Nucleus accumbens (tissue), 56 donors: ENCODE measurements at regions not wholly inside any gene's neighbourhood (a gene's known extent, or its start where the extent isn't known, plus 50 kb on each side); places are given as distances from the start of the nearest gene placed in this dataset.
"Not testable (repeated sequence)": the region's sequence is repeated elsewhere in the genome, so short reads cannot be mapped to it uniquely, and the experiment has no call there.

Experiments used
- DNase-seq, 56 donors: peaks; one replicate each; lab custom pipeline; 2025; lab: John Stamatoyannopoulos, UW

DNA sequence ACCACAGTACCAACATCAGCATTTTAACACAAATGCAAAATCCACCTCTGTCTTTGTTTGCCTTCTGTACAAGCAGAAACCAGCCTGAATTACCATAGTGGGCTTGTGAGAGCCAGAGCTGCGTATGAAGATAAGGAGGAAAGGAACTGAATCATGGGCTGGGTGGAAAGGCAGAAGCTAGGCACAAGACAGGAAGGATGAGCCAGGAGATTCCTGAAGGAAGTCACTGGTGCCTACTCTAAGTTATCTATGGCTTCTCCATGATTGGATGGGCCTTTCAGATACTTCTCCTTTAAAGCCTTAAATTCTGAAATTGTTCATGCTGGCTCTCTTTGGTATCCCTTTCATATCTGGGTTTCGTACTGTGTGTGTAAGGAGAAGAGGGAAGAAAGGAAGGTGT lies 140.6 kb downstream of the LCA5 start:
- no peak for DNase-seq

DNA sequence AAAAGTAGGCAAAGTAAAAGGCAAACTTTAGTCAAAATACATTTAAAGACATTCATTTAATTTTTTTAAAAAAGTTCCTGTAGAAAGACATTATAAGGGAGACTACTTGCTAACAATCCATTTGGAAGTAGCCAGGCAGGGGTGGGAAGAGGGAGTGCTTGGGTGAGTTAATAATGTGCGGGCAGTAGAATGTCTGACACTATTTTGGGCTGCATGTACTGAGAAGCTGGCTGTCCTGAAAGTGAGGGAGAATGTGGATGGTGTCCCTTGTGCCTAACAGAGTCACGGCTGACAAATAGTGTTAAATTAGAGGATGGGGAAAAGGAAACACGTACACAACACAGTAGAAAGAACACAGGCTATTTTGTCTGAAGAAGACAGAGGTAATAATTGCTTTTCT lies 142.5 kb downstream of the LCA5 start:
- no peak for DNase-seq

DNA sequence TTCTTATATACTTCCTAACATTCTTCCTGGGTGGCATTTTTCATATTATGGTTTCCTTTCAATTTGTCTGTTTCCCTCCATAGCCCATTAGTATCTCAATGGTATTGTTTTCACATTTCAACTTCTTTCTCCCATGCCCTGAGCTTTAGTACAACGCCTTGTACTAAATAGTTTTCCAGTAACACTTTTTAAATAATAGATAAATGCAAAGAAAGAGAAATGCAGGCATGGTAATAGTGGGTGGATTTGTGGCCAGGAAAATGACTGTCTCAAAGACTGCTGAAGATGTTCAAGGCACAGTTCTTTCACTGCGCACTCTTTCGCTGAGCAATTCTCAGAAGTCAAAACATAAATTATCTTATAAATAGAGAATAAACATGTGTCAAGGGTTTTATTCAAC lies 145.1 kb downstream of the LCA5 start:
- no peak for DNase-seq

DNA sequence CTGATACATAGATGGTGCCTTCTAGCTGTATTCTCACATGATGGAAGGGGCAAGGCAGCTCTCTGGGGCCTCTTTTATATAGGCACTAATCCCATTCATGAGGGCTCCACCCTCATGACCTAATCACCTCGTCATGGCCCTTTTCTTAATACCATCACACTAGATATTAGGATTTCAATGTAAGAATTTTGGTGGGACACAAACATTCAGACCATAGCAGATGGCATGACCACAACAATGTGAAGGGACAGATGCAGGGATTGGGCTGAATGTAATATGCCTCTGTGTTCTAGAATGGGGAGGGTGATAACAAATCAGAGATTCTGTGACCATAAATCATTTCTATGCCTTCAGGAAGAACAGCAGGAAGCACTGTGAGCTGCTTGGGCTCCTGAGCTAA lies 145.8 kb downstream of the LCA5 start:
- DNase-seq = no peak

DNA sequence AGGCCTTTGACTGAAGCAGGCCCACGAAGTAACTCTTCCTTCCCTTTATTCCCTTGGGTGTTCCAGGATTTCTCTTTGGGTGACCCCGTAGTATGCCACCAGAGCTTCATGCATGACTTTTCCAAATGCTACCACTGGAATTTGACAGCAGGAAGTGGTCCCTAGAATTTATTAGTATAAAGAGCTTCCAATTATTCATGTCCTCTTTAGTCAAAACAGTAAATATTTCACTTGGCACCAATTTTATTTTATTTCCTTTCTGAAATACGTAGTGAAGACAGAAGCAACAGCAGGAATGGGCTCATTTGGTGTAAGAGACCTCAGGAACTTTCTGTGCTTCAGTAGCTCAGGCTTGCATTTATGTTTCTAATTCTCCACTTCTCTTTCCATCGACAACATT lies 151.3 kb downstream of the LCA5 start:
- DNase-seq = no peak

DNA sequence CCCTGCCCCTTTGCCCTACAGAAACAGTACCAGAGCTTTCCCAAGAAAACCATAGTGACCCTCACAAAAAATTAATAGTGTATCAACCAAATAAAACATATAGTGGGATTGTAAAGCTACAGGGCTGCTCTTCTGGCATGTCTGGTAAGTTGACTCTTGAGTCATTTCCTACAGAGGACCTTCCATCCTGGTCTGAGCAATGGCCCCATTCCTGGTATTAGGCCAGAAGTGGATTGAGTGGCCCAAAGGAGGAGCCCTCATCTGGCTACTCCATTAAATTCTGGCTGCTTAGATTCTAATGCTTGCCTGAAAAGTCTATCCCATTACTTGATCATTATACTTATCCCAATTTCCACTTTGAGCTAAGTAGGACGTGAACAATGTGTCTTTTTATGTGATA lies 150.9 kb upstream of the HMGN3 start:
- DNase-seq = no peak

DNA sequence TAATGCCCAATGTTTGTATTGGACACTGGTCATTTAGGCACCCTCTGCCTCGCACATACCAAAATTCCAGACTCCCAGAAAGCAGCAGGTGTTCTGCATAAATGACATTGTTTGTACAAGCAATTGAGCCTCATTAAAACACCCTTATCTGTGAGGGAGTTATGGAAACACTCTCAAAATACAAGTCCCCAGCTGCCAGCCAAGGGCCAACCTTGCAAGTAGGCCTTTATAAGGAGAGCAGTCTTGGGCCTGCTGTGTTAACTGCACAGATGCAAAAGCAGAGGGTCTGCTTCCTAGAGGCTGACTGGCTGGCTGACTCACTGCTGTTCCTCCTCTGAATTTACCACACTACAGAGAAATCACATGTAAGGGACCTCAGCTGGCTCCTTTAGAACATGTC lies 150.4 kb upstream of the HMGN3 start:
- no peak for DNase-seq

DNA sequence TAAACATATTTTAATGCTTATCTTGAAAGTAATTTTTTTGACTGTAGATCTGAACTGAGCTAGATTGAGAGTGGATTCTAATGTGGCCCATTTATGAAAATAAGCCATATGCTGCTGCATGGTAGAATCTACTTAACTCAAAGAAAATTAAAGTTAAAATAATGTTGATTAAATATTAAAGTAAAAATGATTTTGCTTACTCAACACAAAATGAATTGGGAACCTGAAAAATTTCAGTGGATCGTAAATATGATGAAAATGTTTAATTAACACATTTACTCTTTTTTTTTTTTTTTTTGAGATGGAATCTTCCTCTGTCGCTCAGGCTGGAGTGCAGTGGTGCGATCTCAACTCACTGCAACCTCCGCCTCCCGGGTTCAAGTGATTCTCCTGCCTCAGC lies 144.5 kb upstream of the HMGN3 start:
- DNase-seq = no peak

DNA sequence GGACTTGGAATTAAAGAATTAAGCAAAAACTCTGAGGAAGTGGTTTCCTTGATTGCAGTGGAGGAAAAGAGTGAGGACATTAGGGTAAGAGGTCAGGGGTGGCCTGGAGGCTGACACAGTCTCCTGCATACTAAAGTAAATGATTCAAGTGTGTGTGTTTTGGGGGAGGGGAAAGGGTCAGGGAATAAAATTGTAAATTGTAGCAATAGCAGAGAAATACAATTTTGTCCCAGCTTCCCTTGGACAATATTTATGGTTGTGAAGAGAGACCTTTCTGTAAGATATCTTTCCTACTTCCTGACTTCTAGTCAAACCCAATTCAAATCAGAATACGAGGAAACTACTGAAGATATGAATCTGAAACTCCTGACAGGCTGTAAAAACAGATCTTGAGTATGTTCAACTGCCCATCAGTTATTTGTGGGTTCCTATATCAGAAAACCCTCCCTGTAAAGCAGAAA lies 143.4 kb upstream of the HMGN3 start:
- no peak for DNase-seq

DNA sequence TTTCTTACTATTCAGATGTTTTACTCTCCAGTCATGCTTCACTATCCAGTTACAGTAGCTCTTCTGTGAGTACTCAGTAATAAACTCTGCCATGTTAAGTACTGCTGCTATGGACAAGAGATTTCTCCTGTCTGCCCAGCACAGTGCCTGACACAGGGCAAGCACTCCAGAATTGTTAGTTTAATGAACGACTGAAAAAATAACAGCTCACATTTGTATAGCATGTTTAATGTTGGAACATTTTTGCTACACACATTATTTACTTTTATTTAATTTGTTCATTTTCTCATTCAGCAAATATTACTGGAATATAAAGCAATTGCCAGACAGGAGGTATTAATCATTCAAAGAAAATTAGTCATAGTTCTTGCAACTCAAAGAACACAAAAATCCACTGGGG lies 142.6 kb upstream of the HMGN3 start:
- no peak for DNase-seq

DNA sequence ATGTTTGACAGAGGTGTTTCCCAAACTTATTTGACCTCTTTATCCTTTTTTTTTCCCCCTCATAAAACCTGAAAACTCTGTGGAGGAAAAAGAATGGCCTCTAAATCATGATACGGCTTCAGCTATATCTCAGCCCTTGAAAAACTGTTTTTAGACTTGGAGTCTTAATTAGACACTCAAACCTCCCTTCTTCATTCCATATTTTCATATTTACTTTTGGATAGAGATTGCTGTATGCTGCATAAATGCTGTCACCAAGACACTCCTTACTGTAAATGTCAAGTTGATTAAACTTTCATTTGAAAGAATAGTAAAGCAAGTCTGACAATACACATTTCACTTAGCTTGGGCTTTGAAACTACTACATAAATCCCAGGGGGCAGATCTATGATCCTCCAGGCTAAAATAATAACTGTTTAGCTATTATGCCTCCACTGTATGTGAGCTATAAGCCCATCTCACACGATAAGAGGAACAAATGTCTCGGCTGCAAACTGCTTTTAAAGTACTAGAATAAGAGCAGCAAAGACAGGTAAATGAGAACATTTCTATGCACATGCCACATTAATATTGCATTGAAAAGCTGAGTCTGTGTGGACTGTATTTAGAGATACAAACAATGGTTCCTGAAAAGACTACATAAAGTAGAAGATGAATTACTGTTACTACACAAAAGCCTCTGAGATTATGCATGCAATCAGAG lies 141.3 kb upstream of the HMGN3 start:
- DNase-seq = no peak

DNA sequence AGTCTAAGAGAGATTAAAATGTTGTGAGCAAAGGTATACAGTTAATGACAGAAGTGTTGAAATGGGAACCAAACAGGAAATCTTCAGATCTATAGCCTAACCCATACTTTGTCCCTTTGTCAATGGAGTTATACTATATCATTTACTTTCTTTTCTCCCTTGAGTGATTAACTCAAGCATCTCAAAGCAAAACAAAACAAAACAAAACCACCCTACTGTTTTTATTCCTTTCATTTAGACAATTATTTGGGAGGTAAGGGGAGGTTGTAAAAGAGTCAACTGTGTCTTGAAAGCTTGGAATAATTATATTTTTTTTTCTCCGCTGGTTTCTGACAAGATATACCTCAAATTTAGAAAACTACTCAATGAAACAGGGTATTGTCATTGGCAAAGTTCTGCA lies 139.8 kb upstream of the HMGN3 start:
- DNase-seq = no peak

DNA sequence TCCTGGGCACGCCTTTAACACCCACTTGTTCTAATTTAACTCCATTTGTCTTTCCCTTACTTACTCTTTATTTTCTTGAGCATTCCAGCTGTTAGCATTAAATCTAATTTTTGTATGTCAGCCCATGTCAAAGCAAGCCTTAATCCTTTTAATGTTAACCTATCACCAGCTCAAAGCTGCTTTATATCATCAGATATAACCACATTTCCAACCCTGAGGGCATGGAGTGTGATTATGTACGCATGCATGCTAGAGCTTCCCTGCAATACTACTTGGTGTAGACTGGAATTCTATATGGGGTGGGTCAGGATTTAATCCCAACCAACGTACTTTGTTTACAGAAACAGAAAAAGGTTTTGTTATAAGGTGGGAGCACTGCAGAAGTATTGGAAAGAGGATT lies 139.4 kb upstream of the HMGN3 start:
- no peak for DNase-seq

DNA sequence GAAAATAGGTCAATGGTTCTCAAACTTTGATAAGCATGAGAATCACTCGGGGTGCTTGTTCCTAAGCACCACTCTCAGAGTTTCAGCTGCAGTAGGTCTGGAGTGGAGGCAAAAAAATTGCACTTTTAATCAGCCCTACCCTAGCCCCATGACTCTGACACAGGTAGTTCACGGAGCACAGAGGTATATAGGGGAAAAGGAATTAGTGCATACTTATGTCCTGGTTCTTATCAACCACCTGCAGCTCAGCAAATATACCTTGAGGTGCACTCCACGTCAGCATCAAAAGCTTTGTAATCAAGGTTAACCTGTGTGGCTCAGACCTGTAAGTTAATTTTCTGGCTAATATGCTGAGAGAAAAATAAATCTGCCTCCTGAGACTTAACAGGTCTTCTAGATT lies 138.8 kb upstream of the HMGN3 start:
- peak in 1 of 56 donors; percentile 0 for DNase-seq

DNA sequence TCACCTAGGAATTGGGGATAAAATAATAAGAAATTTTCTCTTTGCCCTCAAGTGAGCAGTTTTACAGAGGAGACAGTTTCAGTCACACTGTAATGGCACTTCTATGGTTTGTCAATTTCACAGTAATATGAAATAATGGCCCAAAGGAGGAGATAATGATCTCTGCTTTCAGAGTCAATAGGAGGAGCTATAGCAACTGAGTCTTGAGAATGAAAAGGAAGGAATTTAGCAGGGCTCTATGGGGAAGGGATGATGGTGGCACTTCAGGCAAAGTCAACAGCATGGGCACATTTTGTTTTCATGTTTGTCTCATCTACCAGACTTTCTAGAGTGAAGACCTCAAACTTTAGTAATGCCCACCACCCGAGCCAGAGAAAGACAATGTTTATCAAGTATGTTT lies 138.3 kb upstream of the HMGN3 start:
- no peak for DNase-seq

DNA sequence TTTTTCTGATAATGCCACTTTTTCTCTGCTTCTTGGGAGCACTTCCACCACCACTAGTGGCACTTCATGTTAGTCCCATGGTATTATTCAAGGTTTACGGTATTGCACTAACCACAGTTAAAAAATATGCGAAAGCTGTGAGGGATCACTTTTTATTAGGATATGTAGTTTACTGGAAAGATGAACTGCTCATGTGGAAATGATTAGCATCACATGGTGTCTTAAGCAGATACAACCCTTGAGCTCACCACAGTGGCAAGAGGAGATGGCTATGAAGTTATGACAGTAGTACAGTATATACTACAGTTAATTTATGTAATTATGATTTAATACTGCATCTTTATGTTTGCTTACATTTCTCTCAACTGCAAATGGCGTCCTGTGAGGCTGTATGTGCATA lies 134.5 kb upstream of the HMGN3 start:
- DNase-seq = no peak

DNA sequence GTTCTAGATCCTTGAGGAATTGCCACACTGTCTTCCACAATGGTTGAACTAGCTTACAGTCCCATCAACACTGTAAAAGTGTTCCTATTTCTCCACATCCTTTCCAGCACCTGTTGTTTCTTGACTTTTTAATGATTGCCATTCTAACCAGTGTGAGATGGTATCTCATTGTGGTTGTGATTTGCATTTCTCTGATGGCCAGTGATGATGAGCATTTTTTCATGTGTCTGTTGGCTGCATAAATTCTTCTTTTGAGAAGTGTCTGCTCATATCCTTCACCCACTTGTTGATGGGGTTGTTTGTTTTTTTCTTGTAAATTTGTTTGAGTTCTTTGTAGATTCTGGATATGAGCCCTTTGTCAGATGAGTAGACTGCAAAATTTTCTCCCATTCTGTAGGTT lies 129.0 kb upstream of the HMGN3 start:
- DNase-seq = not testable (repeated sequence)

DNA sequence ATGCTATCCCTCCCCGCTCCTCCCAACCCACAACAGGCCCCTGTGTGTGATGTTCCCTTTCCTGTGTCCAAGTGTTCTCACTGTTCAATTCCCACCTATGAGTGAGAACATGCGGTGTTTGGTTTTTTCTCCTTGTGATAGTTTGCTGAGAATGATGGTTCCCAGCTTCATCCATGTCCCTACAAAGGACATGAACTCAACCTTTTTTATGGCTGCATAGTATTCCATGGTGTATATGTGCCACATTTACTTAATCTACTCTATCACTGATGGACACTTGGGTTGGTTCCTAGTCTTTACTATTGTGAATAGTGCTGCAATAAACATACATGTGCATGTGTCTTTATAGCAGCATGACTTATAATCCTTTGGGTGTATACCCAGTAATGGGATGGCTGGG lies 126.6 kb upstream of the HMGN3 start:
- not testable (repeated sequence) for DNase-seq

DNA sequence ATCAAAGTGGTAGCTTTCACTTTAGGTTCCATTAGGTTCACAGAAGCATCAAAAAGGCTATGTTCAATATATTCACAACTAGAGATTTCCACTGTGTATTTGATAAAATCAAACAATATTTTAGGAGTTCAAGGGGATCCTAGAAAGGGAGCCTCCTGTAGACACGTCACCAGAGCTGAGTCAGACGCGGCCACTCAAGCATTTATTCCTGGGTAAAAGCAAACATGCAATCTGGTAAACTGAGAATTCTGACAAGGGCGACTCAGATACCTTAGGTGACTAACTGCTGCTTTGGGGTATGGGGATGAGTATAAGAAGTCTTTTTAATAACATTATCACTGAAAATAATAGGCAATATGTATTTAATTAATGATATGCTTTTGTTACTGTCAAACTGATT lies 118.7 kb upstream of the HMGN3 start:
- DNase-seq = no peak

DNA sequence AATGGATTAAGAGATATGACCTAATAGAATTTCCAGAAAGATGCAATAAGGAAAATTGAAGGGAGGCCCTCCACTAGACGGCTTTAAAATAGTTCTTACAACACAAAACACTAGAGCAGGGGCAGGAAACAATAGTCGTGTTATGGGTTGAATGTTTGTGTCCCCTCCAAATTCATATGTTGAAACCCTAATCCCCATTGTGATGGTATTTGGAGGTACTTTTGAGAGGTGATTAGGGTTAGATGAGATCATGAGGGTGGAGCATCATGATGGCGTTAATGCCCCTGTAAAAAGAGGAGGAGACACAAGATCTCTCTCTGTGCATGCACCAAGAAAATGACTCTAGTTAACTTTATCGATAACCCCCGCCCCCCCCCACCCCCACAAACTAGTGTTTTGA lies 104.0 kb upstream of the HMGN3 start:
- DNase-seq = no peak

DNA sequence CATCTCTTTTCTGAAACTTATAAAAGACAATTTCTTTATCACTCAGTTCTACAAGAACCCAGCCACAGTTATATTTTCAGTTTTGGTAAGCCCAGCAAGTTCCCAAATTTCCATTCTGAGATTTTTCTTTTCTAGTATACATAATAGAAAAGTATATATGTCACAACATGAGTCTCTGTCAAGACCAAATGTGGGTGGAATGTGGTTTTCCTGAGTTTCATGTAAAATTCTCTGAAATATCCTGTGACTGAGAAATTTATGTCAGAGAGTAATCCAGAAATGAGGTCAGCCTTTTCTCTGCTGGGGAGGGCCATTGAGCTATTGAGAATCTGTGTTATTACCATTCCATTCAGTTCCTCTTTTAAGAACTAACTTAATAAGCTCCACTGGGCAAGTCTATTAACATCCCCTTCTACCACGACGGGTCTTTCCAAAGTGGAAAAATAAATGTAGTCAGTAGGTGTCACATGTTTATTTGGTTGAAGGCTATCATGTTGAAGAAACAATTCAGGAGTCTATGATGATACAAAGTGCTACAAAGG lies 100.7 kb upstream of the HMGN3 start:
- no peak for DNase-seq

DNA sequence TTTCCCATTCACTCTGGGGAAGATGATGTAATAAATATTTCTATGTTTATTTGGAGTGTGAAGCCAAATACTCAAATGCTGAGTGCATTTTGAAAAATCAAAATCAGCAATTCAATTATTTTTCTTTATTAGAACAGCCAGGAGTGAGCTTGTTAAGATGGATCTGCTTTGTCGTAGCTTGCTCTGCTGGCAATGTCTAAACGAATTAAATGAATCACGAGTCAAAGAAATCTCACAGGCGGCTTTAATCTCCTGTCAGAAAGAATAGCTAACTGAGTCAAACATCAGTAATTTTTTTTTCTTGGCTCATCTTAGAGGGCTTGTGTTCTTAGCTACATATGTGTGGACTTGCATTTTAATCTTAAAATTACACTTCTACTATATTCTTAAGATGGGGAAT lies 100.2 kb upstream of the HMGN3 start:
- DNase-seq = peak in 2 of 56 donors; percentile 3 to 5

DNA sequence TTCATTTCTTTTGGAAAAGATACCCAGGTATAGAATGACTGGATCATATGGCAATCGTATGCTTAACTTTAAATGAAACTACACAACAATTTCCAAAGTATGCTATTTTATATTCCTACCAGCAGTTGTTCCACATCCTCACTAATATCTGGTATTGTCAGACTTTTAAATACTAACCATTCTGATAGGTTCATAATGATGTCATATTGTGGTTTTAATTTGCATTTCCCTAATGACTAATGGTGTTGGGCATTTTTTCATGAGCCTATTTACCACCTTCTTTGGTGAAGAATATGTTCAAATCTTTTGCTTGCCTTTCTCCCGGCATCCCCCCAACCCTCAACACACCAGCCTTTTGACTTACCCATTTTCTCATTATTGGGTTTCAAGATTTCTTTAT lies 96.2 kb upstream of the HMGN3 start:
- no peak for DNase-seq
